WERI-Rb-1 (cell line): ENCODE measurements at regions not wholly inside any gene's neighbourhood (a gene's known extent, or its start where the extent isn't known, plus 50 kb on each side); places are given as distances from the start of the nearest gene placed in this dataset.

Experiments used
- DNase-seq: peaks from one replicate; pipeline ENCODE4 v3.0.0-alpha.2; 2020
- H3K27ac ChIP-seq: fragments of 250-450 bp; sonication (Bioruptor Pico); 2 replicates; pipeline ENCODE4 v1.5.1; 2020; ENCODE audit warnings: mild to moderate bottlenecking, moderate library complexity
- H3K27me3 ChIP-seq: fragments of 250-450 bp; sonication (Bioruptor Pico); 2 replicates; pipeline ENCODE4 v1.5.1; 2021; ENCODE audit warnings: mild to moderate bottlenecking, low read depth, moderate library complexity; ENCODE audit not compliant: insufficient read depth, severe bottlenecking
- H3K36me3 ChIP-seq: fragments of 250-450 bp; sonication (Bioruptor Pico); 2 replicates; pipeline ENCODE4 v1.5.1; 2020; ENCODE audit warnings: mild to moderate bottlenecking, moderate library complexity
- H3K4me3 ChIP-seq: 2 replicates; pipeline ENCODE4 v1.5.1; 2011; ENCODE audit warnings: low read depth, mild to moderate bottlenecking, control low read depth, low read length
- H3K9me3 ChIP-seq: fragments of 250-450 bp; sonication (Bioruptor Pico); 2 replicates; pipeline ENCODE4 v1.5.1; 2021; ENCODE audit warnings: mild to moderate bottlenecking, moderate library complexity; ENCODE audit not compliant: severe bottlenecking
- CTCF ChIP-seq: IDR thresholded peaks from 2 replicates; pipeline ENCODE4 v1.5.1; 2011; ENCODE audit warnings: low read depth, mild to moderate bottlenecking, control low read depth, inconsistent platforms, low read length

DNA sequence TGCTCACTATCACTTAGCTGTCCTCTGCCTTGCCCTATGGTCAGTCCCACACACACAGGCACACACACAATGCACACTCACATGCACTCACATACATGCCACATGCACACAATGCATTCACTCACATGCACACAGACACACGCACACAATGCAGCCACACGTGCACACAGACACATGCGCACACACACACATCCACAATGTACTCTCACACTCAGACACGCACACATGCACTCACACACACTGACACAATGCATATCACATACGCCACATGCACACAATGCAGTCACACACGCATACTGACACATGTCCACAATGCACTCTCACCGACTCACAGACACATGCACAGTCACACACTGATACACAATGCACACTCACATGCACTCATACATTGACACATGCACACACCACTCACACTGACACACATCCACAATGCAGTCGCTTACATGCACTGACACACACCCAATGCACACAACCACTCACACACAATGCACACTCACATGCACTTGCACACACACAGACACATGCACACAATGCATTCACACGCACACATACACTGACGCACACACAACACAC is 99.7 kb downstream of the ENGASE start:
- H3K9me3 ChIP-seq, result no peaks in the 10 kb centered on the region
- no peaks in the 10 kb centered on the region for H3K27me3 ChIP-seq
- no peak for DNase-seq
- peaks cover 32% of the 10 kb centered on the region for H3K36me3 ChIP-seq
- TF ChIP-seq CTCF, result no peak
- peak overlapping the region; percentile 96; the same call in 1 of the 2 replicates for H3K27ac ChIP-seq
- no peak overlapping the region for H3K4me3 ChIP-seq

GRCh38 chr17:79171188-79171587 is 96.6 kb downstream of the ENGASE start:
- Histone ChIP-seq H3K9me3 (no peaks in the 10 kb centered on the region), H3K4me3 (no peak overlapping the region), H3K27ac (peak overlapping the region; percentile 36), H3K27me3 (no peaks in the 10 kb centered on the region), H3K36me3 (peaks cover 22% of the 10 kb centered on the region)
- TF ChIP-seq CTCF, result peak; percentile 10; the same call in 1 of the 2 replicates
- DNase-seq, result peak; percentile 56

GRCh38 chr17:79169861-79170260 is 95.2 kb downstream of the ENGASE start:
- H3K27me3 ChIP-seq, result no peaks in the 10 kb centered on the region
- peaks cover 11% of the 10 kb centered on the region for H3K36me3 ChIP-seq
- H3K27ac ChIP-seq, result no peak overlapping the region
- TF ChIP-seq CTCF, result no peak
- no peak for DNase-seq
- no peak overlapping the region for H3K4me3 ChIP-seq
- H3K9me3 ChIP-seq, result no peaks in the 10 kb centered on the region

GRCh38 chr17:79169366-79169765 is 94.7 kb downstream of the ENGASE start:
- no peak for DNase-seq
- Histone ChIP-seq H3K27me3 (no peaks in the 10 kb centered on the region), H3K4me3 (no peak overlapping the region), H3K27ac (no peak overlapping the region), H3K36me3 (peaks cover 11% of the 10 kb centered on the region), H3K9me3 (no peaks in the 10 kb centered on the region)
- TF ChIP-seq CTCF, result no peak

DNA sequence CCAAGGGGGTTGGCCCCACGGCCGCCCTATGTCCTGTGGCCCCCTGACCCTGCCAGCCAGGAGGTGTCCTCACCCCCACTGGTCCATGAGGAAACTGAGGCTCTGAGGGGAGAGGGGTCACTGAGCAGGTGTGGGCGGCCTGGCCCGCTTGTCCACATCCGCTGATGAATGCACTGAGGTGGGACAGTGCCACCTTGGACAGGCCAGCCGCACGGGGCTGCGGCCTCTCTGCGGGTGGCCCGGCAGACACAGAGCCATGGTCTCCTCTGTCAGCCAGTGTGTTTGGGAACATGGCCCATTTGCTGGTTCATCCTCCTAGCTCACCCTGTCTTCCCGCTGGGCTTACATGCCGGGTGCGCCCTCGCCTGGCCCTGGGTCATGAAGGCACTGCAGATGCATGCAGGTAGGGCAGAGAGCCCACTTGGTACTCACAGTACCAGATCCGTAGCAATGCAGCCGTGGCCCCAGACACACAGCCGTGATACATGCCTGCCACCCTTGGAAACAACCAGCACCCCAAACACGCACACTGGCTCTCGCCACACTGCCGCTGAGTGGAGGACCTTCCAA is 93.9 kb downstream of the ENGASE start:
- H3K27me3 ChIP-seq, result no peaks in the 10 kb centered on the region
- H3K36me3 ChIP-seq, result peaks cover 10% of the 10 kb centered on the region
- DNase-seq, result no peak
- H3K9me3 ChIP-seq, result no peaks in the 10 kb centered on the region
- TF ChIP-seq CTCF, result peak; percentile 48
- H3K27ac ChIP-seq, result peak overlapping the region; percentile 7; the same call in 1 of the 2 replicates
- H3K4me3 ChIP-seq, result no peak overlapping the region

GRCh38 chr17:79167486-79167885 is 92.9 kb downstream of the ENGASE start:
- no peak for TF ChIP-seq CTCF
- H3K36me3 ChIP-seq, result peaks cover 7% of the 10 kb centered on the region
- no peak overlapping the region for H3K27ac ChIP-seq
- H3K27me3 ChIP-seq, result no peaks in the 10 kb centered on the region
- H3K9me3 ChIP-seq, result no peaks in the 10 kb centered on the region
- DNase-seq, result no peak
- no peak overlapping the region for H3K4me3 ChIP-seq
